OCI-LY1 (cell line): ENCODE measurements at regions not wholly inside any gene's neighbourhood (a gene's known extent, or its start where the extent isn't known, plus 50 kb on each side); places are given as distances from the start of the nearest gene placed in this dataset.

Source experiments
- H2AFZ ChIP-seq: fragments of 200-600 bp; sonication (generic), shearing (Covaris generic); 2 replicates; pipeline ENCODE4 v1.6.0; 2014; ENCODE audit warnings: antibody characterized with exemption, mild to moderate bottlenecking, low read length
- H3F3A ChIP-seq: fragments of 200-600 bp; sonication (generic), shearing (Covaris generic); 2 replicates; pipeline ENCODE4 v1.6.0; 2014; ENCODE audit warnings: mild to moderate bottlenecking, antibody characterized with exemption, low read length, moderate library complexity; ENCODE audit not compliant: insufficient read depth
- H3K27ac ChIP-seq: fragments of 200-600 bp; sonication (generic); 2 replicates; pipeline ENCODE4 v1.5.1; 2014; ENCODE audit warnings: low read length, mixed run types, mild to moderate bottlenecking, low read depth; ENCODE audit not compliant: poor library complexity, severe bottlenecking
- H3K27me3 ChIP-seq: fragments of 200-600 bp; sonication (generic); 2 replicates; pipeline ENCODE4 v1.6.0; 2014; ENCODE audit warnings: antibody characterized with exemption, mild to moderate bottlenecking, low read length, moderate library complexity; ENCODE audit not compliant: insufficient read depth
- H3K36me3 ChIP-seq: fragments of 200-600 bp; sonication (generic); 2 replicates; pipeline ENCODE4 v1.6.1; 2014; ENCODE audit warnings: mild to moderate bottlenecking, antibody characterized with exemption, low read length, moderate library complexity, mixed read lengths; ENCODE audit not compliant: insufficient read depth
- H3K4me1 ChIP-seq: fragments of 200-600 bp; sonication (generic); 2 replicates; pipeline ENCODE4 v1.5.1; 2014; ENCODE audit warnings: mild to moderate bottlenecking, low read length, moderate library complexity; ENCODE audit not compliant: insufficient read depth, severe bottlenecking
- H3K4me2 ChIP-seq: fragments of 200-600 bp; sonication (generic), shearing (Covaris generic); 2 replicates; pipeline ENCODE4 v1.6.1; 2014; ENCODE audit warnings: low read length
- H3K4me3 ChIP-seq: fragments of 200-600 bp; sonication (generic); 2 replicates; pipeline ENCODE4 v1.5.1; 2014; ENCODE audit warnings: low read length, low read depth, mild to moderate bottlenecking, mixed read lengths; ENCODE audit not compliant: poor library complexity, severe bottlenecking
- H3K79me2 ChIP-seq: fragments of 200-600 bp; shearing (Covaris generic); 2 replicates; pipeline ENCODE4 v1.6.1; 2016; ENCODE audit warnings: mixed run types, low read length, mixed read lengths; ENCODE audit not compliant: insufficient read depth
- H3K9ac ChIP-seq: fragments of 200-600 bp; sonication (generic), shearing (Covaris generic); 2 replicates; pipeline ENCODE4 v1.6.1; 2014; ENCODE audit warnings: mild to moderate bottlenecking, low read length, mixed read lengths
- H3K9me2 ChIP-seq: fragments of 200-600 bp; sonication (generic), shearing (Covaris generic); 2 replicates; pipeline ENCODE4 v1.6.1; 2014; ENCODE audit warnings: low read depth, mild to moderate bottlenecking, low read length, mixed read lengths
- H3K9me3 ChIP-seq: fragments of 200-600 bp; shearing (Covaris generic); 2 replicates; pipeline ENCODE4 v1.6.1; 2014; ENCODE audit warnings: low read length, mixed read lengths
- H4K20me1 ChIP-seq: fragments of 200-600 bp; sonication (generic), shearing (Covaris generic); 2 replicates; pipeline ENCODE4 v1.6.0; 2016; ENCODE audit warnings: mild to moderate bottlenecking, low read length; ENCODE audit not compliant: insufficient read depth
- CTCF ChIP-seq: fragments of 200-600 bp; sonication (generic), shearing (Covaris generic); IDR thresholded peaks from 2 replicates; pipeline ENCODE4 v1.5.1; 2017; ENCODE audit warnings: mild to moderate bottlenecking, antibody characterized with exemption, low read length, moderate library complexity, mixed read lengths
- EZH2 ChIP-seq: fragments of 200-600 bp; sonication (generic), shearing (Covaris generic); IDR thresholded peaks from 2 replicates; pipeline ENCODE4 v1.8.0; 2017; ENCODE audit warnings: borderline replicate concordance, mixed run types, mild to moderate bottlenecking, antibody characterized with exemption, low read length, moderate library complexity, mixed read lengths

- no peaks in the 10 kb centered on the region for H3K9me3 ChIP-seq
- no peaks in the 10 kb centered on the region for H3K4me1 ChIP-seq
- H4K20me1 ChIP-seq, result no peaks in the 10 kb centered on the region
- H3K27ac ChIP-seq, result no peak overlapping the region
- no peaks in the 10 kb centered on the region for H3K79me2 ChIP-seq
- no peaks in the 10 kb centered on the region for H3F3A ChIP-seq
- H3K36me3 ChIP-seq, result no peaks in the 10 kb centered on the region
- no peak overlapping the region for H3K9ac ChIP-seq
- no peak overlapping the region for H2AFZ ChIP-seq
- no peak overlapping the region for H3K4me2 ChIP-seq
- no peaks in the 10 kb centered on the region for H3K27me3 ChIP-seq
- no peaks in the 10 kb centered on the region for H3K9me2 ChIP-seq
- TF ChIP-seq CTCF (no peak), EZH2 (no peak)
- H3K4me3 ChIP-seq, result no peak overlapping the region
These were observed 137.6 kb upstream of the DAPK1 start for GRCh38 chr9:87359958-87360601.

- H3K79me2 ChIP-seq, result no peaks in the 10 kb centered on the region
- TF ChIP-seq CTCF (no peak), EZH2 (no peak)
- H3K4me2 ChIP-seq, result no peak overlapping the region
These were observed 127.5 kb upstream of the DAPK1 start for GRCh38 chr9:87370049-87370685.

GRCh38 chr9:87371795-87372355 is 125.8 kb upstream of the DAPK1 start:
- no peak overlapping the region for H3K4me2 ChIP-seq

More at GRCh38 chr9:87370049-87370685, 127.5 kb upstream of the DAPK1 start:
- no peak overlapping the region for H3K27ac ChIP-seq
- H2AFZ ChIP-seq, result no peak overlapping the region
- H3F3A ChIP-seq, result no peaks in the 10 kb centered on the region
- H3K36me3 ChIP-seq, result no peaks in the 10 kb centered on the region
- H3K9me3 ChIP-seq, result no peaks in the 10 kb centered on the region
- no peaks in the 10 kb centered on the region for H3K4me1 ChIP-seq
- no peak overlapping the region for H3K4me3 ChIP-seq
- no peaks in the 10 kb centered on the region; the same call in 1 of the 2 replicates for H3K27me3 ChIP-seq
- H3K9ac ChIP-seq, result no peak overlapping the region
- no peaks in the 10 kb centered on the region for H4K20me1 ChIP-seq
- no peaks in the 10 kb centered on the region for H3K9me2 ChIP-seq

More at GRCh38 chr9:87371795-87372355, 125.8 kb upstream of the DAPK1 start:
- Histone ChIP-seq H4K20me1 (no peaks in the 10 kb centered on the region), H3K27ac (no peak overlapping the region), H3K36me3 (no peaks in the 10 kb centered on the region), H2AFZ (no peak overlapping the region), H3F3A (no peaks in the 10 kb centered on the region), H3K4me1 (no peaks in the 10 kb centered on the region), H3K79me2 (no peaks in the 10 kb centered on the region), H3K27me3 (no peaks in the 10 kb centered on the region; the same call in 1 of the 2 replicates), H3K9ac (no peak overlapping the region), H3K4me3 (no peak overlapping the region), H3K9me3 (no peaks in the 10 kb centered on the region), H3K9me2 (no peaks in the 10 kb centered on the region)
- no peak for TF ChIP-seq CTCF
- no peak for TF ChIP-seq EZH2
